Stimulated activated CD8-positive, alpha-beta memory T cell treated with anti-CD3 and anti-CD28 coated beads, Interleukin-15, amount 100 ng/mL, for 48 hours (primary cell): ENCODE measurements at regions not wholly inside any gene's neighbourhood (a gene's known extent, or its start where the extent isn't known, plus 50 kb on each side); places are given as distances from the start of the nearest gene placed in this dataset.

Experiments used
- DNase-seq, 2 donors: peaks; one replicate each; pipeline ENCODE4 v3.0.0-alpha.2; 2020; ENCODE audit warnings: low read depth in 2 of 2

DNA sequence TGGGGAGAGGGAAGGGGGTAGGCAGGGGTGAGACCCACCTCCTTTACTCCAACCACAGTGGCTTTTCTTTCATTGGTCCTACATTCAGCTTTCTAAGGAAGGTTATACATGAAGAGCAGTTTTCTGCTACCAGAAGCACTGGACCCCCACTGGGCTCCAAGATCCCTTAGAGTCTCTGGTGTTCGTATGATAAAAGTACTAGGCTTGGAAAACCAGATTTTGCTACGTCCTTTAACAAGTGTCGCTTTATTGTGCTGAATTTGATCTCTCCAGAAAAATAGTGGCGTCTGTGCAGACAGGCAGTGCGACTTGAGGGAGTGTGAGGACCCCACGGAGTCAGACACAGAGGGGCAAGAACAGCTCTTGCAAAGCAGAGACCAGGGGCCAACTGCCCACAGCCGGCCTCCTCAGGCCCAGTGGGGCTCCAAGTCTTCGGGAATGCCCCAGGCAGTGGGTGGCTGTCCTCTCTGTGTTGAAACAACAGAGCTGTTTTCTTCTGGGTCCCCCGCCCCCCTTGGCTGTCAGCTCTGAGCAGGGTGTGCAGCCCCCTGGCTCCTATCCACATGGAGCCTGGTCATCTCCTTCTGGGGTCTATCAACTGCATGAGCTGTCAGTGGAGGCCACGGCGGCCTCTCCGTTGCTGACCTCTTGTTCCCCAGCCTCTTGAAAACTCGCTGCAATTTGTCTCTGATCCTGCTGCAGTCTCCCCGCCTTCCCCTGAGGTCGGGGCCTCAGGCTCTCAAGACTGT is 333.2 kb downstream of the RPS24 start:
- no peak for DNase-seq

DNA sequence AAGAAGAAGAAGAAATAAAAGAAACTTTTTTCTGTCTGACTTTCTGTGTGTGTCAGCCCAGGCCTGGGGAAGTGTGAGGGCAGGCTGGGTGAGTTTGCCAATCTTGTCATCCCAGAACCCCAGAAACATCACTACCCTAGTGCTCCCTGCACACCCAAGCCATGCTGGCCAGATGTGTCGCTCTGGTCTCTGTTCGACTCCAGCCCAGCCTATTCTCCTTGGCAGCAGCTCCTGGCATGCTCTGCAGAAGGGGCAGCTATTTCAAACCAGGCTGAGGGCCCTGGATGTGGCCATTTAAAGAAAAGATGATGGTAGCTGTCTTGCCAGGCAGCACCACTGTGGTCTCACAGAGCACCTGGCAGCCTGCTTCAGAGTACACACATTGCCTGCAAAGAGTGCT is 334.1 kb downstream of the RPS24 start:
- no peak for DNase-seq

DNA sequence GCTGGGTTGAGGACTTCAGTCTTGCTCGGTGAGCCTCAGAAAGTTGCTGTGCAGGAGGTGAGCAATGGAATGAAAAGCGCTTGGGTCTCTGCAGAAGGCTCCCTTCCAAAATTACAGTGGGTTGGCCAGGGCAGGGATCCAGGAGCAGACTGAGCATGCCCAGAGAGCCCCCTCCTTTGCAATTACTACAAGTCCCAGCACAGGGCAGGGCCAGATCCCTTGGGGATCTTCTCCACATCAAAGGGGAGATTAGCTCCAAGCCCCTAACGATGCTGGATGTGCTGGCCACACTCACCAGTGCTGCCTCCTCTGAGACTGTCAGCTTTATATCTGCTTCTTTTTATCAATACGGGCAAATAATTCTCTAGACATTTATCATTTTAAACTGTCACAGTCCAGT is 337.5 kb downstream of the RPS24 start:
- DNase-seq, result no peak

DNA sequence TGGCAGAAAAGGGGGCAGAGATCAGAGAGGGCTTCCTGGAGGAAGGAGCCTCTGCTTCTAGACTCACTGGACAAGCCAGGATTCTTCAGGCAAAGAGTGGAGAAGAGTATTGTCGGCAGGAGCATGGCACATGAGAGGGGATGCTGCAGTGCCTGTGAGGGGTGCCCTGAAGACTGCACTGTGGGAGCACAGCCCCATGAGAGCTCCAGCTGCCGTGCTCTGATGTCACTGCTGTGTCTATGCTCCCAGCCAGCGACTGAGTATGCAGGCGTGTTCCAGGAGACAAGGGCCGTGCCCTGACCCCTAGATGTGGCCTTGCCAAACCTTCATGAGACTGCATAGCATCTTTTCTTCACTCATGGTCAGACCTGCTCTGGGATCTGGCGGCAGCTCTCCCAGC is 339.1 kb downstream of the RPS24 start:
- DNase-seq, result no peak

DNA sequence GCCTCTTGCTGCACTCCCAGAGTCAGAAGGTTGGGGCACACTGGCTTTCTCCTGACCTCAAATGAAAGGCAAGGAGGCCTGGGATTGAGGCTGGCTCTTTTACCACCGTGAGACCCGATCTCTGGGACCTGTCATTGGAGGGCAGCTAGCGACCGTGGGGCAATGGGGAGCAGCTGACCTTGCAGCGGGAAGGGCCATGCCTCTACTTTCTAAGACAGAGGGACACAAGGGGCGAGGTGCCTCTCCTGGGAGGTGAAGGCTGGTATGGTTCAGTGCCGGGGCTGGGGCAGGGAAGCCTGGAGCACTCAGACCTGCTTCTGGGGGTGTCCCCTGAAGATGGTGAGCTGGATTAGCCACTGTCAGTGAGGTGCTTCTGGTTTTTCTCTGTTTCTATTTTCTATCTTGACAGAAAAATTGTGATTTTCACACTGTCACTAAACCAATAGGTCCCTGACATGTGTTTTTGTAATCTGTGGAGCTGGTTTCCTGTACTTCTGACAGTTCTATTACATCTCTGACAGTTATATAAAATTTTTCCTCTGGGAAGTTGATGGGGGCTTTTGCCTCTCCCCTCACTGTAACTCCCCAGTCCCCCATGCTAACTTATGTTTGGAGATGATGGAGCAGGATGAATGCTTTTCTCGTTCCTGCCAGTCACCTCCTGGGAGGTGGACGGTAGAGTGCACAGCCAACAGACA is 340.8 kb downstream of the RPS24 start:
- no peak for DNase-seq

DNA sequence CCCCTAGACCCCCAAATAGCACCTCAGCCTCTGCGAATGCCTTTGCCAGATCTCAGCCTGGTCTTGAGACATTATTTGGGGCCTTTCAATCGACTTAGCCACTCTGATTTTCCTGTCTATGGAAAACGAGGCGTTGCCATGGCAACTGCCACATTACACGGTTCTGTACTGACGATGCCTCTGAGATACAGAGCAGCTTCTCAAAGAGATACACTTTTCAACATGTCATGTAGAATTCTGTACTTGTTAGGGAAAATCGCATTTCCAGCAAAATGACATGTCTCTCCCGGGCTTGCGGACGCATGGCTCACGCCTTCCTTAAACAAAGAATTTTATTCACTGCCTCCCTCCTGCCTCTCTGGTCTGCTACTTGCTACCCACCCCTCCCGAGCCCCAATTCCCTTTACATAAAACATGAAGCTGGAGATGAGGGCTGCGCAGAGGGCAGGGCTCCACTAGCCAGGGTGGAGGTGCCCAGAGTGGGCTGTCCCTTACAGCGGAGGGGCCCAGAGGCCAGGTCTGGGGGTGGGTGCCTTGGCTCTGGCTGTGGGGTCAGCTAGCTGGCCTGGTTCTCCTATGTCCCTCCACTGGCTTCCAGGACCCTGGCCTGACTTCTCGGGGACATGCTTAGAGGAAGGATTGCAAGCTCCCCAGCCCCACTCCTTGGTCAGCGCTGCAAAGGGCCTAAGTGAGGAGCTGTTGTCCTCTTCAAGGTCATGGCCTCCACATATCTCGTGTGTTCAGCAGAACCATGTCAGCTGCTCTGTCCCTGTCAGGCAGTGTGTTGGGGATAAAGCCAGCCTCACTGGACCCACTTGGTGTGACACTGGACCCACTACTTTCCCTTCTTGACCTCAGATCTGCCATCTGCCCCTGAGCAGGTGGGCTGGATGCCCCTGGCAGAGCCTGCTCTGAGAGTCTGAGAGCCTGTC is 342.5 kb downstream of the RPS24 start:
- no peak for DNase-seq

DNA sequence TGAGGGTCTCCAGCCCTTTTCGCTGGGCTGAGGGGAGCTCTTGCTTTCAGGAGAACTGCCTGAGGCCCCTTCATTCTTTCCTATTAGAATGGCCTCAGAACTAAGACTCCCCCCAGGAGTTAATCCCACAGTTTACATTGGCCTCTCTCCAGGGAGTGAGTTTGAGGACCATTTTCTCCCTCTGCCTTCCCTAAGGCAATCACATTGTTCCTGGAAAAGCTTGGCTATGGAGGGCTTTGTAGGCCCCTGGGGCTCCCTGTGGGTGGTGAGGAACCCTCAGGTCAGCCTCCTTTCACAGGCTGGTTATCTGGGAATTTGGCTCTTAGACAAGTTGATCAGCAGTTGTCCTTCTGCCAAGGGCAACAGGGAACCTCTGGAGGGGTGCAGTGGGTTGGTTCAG is 343.7 kb downstream of the RPS24 start:
- no peak for DNase-seq

DNA sequence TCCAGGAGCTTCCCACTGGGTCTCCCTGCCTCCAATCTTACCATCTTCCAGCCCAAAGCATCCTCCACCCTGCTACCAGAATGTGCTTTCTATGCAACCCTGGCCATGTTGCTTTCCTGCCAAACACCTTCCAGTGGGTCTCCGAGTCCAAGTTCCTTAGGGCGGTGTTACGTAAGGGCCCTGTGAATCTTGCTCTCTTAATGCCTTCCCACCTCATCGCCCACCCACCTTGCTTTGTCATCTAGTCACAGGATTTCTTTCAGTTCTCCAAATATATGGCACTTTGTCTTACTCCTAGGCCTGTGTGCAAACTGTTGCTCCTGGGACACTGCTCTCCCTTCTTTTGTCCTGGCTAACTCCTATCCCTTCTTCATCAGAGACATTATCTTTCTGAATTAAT is 344.5 kb downstream of the RPS24 start:
- DNase-seq, result no peak

DNA sequence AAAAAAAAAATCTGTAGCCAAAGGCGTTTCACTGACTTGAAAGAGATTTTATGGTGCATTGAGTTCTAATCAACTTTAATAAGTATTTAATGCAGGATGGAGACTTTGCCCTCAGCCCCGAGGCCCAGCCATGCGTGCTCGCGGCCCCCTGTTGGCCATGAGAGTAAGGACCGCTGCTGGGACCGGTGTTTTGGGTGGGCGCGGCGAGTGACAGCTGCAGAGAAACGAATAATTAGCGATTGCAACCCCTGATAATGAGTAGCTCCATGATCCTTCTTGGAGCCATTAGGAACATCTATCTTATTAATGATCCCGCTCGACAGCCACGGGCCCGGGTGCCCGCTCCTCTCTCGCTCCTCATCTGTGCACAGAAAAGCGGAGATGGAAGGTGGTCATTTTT is 347.4 kb downstream of the RPS24 start:
- no peak for DNase-seq

DNA sequence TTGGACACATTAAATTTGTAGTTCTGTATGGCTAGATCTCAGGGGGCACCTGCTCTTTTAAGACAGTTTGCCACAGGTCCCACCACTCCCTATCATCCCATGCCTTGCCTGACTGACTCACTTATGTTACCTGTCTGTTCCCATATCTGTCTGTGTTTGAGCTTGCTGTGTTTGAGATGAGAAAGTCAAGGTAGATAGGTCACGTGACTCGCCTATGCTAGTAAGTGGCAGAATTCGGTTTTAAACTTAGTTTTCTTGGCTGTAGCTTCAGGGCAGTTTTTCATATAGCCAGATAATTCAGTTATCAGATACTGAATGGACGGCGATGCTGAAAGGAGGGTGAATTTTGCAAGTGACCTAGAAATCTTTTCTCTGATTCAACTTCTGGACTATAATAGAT is 348.4 kb downstream of the RPS24 start:
- no peak for DNase-seq

DNA sequence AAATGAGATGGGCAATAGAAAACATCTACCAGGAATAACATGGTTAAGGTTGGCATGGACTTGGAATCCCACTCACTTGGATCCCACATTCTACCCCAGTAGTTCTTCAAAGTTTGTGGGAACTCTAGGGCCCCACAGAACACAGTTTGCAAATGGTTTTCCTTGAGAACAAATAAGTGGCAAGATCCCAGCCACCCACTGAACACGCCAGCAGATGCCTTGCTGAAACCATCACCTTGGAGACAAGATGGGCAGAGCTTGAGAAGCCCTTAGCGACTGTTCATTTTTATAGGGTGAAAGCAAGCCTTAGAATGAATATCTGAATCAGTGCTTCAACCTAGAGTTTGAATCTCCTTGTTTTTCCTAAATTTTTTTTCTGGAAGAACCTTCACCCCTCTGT is 349.1 kb downstream of the RPS24 start:
- no peak for DNase-seq

DNA sequence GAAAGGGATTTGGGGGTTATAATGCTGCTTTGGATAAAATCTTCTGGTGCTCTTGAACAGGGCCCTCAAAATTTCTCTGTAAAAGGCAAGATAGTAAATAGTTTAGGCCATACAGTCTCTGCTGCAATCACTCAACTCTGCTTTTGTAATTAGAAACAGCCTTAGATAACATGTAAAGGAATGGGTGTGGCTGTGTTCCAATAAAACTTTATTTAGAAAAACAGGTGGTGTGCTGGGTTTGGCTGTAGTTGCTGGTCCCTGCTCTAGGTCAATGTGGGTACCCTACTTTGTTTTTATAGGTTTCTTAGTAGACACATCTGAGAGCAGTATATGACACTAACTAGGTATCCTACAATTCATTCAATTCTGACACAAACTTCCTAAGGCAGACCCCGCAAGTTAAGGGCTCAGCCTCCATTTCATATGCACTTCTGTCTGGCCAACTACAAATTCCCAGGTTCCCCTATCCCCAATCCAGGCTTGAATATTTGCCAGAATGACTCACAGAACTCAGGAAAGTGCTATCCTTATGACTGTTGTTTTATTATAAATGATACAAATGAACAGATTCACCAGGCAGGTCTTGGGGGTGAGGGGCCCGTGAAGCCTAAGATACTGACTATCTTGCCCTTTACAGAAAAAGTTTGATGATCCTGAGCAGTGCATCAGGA is 349.9 kb downstream of the RPS24 start:
- no peak for DNase-seq

DNA sequence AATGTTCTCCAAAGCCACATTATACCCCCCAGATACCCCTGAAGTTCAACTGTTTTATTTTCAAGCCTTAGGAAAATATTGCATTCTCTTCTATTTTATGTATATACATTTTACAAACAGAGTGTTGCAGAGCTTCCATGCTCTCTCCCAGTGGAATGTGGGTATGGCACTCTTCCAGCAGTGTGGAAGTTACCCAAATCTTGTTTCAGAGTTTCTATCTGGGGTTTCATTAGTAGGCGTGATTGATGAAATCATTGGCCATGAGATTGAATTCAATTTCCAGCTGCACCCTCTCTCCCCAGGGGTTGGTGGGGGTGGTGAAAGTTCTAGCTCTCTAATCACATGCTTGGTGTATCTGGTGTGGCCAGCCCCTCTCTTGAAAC is 350.4 kb downstream of the RPS24 start:
- no peak for DNase-seq

DNA sequence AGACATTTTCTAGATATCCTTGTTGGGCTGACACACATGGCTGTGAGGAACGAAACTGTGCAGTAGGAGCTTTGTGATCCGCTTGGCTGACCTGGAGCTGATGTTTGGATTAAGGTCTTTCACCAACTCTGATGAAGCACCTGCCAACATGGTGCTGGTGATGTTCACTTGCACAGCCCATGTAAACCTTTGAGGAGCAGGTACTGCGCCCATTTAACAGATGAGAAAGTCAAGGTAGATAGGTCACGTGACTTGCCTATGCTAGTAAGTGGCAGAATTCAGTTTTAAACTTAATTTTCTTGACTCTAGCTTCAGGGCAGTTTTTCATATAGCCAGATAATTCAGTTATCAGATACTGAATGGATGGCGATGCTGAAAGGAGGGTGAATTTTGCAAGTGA is 351.9 kb downstream of the RPS24 start:
- DNase-seq, result no peak

DNA sequence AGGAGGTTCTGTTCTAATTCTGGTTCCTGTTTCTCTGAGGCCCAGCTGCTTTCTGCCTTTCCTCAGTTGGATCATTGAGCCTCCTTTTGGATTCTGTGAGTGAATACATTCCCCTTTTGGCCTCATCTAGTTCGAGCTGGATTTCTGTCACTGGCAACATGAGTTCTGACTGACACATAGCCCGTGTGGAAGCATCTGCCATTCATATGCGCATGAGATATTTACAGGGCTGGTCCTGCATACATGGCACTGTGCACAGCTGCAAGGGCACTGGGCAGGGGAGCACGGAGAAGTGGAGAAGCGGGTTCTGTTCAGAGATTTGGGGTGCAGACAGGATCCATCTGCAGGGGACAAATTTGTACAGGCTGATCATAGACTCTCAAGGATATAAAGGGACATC is 352.8 kb downstream of the RPS24 start:
- no peak for DNase-seq

DNA sequence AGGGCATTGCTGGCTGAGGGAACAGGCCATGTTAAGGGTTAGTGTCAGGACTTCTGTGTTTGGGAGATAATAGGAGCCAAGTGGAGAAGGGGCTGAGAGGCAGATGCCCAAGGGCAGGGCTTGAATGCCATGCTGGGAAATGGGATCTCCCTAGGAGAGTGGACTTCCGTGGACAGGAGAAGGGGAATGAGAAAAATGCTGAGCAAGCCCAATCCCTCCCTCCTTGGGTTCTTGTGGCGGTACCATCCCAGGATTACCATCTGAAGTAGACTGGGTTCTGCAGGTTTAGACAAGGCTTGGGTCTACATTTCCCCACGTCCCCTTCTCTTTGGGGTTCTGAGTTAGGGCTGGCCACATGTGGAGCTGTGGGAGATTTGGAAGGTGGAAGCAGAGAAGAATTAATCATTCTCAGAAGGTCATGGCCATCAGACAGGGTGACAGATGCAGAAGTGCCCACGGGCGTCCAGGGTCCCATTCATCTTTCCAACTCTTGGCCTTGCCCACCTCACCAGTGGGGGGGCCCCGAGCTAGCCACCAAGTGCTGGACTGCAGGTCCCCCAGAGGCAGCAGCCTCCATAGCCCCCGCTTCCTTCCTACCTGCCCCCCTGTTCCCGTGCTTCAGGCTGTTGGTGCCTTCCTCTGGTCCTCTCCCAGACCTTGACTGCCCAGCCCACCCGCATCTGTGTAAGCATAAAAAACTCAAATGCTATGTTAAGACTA is 354.8 kb downstream of the RPS24 start:
- DNase-seq, result no peak

DNA sequence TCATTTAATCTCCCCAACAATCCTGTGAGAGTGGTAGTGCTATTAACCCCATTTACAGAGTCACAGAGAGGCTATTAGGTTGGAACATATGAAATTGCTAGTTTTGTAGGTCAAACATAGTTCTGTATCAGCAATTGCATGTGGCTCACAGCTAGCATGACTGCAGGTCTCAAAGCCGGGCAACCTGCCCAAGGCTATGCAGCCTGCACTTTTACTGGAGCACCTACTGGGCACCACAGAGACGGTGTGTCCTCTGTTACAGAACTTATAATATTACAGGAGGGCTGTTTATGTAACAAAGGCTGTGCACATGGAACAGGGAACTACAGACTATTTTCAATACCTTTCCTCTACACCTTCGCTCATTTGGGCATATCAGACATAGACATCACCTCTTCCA is 355.8 kb downstream of the RPS24 start:
- no peak for DNase-seq

DNA sequence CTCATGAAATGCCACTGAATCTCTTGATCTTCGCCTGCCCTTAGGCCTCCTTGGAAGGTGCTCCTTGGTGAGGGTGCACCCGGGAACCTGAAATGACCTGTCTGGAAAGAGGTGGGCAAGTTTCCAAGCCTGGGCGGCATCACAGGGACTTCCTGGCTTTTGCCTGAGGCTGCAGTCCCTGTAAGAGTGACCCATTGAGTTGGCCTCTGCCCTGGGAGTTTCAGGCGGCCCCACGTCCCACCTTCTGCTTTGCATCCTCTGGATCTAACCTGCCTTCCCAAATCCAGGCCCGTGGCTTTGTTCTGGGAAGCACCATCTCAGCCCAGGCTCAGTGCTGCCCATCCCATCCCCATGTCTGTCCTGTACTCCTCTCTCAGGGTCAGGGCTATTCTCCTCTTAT is 356.4 kb downstream of the RPS24 start:
- no peak for DNase-seq

DNA sequence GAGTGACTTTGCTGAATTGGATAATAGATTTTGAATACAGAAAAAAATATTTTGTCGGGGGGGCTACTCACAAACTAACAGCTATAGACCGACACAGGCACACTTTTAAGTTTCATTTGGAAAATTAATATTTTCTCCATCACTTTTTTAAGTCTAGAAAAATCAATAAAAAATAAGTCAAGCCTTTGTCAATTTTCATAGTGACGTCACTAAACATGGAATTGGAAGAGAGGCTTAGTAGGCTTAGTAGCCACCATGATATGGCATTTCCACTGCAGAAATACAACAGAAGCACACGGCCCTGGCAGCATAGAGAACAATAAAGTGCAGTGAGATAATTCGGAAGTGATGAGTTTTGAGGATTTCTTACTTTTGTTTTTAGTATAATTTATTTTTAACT is 357.2 kb downstream of the RPS24 start:
- no peak for DNase-seq

DNA sequence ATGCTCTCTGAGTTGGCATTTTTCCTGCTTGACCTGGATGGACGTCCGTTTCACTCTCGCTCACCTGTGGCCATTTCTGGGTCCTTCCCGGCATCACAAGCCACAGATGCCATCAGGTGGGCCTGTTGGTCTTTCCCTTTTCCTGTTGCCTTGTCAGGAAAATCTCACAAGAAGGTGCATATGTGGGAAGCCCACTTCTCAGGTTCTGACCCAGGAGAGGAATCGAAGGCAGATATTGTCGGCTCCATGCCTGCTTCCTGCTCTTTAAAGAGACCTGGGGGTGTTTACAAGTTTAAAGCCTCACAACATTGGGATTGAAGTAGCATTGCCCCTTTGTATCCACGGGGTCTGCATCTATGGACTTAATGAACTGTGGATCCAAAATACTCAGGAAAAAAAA is 357.9 kb downstream of the RPS24 start:
- DNase-seq, result no peak

DNA sequence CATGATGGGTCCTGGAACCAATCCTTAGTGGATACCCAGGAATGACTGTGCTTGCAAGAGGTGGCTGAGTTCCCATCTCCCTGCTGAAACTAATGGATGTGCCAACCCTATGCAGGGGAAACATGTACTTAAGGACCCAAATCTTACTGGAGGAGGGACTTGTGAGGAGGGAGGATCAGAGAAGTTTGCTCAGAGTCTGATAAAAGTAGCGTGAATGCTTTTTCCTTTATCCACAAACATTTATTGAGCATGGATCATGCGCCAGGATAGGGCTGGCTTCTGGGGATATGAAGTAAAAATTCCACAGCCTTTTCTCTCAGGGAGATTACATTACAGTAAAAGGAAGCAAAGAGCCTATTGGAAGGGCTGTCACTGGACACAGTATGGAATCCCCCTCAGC is 358.5 kb downstream of the RPS24 start:
- DNase-seq, result no peak
